Transverse colon (tissue), 4 donors: ENCODE measurements at regions not wholly inside any gene's neighbourhood (a gene's known extent, or its start where the extent isn't known, plus 50 kb on each side); places are given as distances from the start of the nearest gene placed in this dataset.

Source experiments
- CTCF ChIP-seq, 5 experiments: fragments of 200-600 bp in 3 of 5; fragments of 450-650 bp in 2 of 5; sonication (generic) in 3 of 5; IDR thresholded peaks; 1 replicate in 2 of 5; 2 replicates in 3 of 5; pipeline ENCODE4 v1.5.1; 2016 to 2017; ENCODE audit warnings: antibody characterized with exemption in 5 of 5, inconsistent platforms in 3 of 5, mild to moderate bottlenecking in 2 of 5, moderate library complexity in 1 of 5
- EP300 ChIP-seq: sonication (generic); formaldehyde crosslinking; IDR thresholded peaks from one replicate; pipeline ENCODE4 v1.6.1; 2017; ENCODE audit warnings: antibody characterized with exemption, low read depth
- POLR2A ChIP-seq: fragments of 450-650 bp; IDR thresholded peaks from one replicate; pipeline ENCODE4 v1.6.1; 2016; ENCODE audit warnings: antibody characterized with exemption, mild to moderate bottlenecking, moderate library complexity
- POLR2AphosphoS5 ChIP-seq, 3 donors: sonication (generic); formaldehyde crosslinking; IDR thresholded peaks; one replicate each; pipeline ENCODE4 v1.6.1; 2016; ENCODE audit warnings: antibody characterized with exemption in 3 of 3

GRCh38 chr3:178244733-178245709 lies 291.2 kb upstream of the KCNMB2 start:
- TF ChIP-seq CTCF (IDR thresholded peaks at IDR 0.05) (no peak), EP300 (no peak), POLR2AphosphoS5 (IDR thresholded peaks at IDR 0.05) (no peak), POLR2A (no peak)
